ENCODE measurements at regions not wholly inside any gene's neighbourhood (a gene's known extent, or its start where the extent isn't known, plus 50 kb on each side); places are given as distances from the start of the nearest gene placed in this dataset.

DNA sequence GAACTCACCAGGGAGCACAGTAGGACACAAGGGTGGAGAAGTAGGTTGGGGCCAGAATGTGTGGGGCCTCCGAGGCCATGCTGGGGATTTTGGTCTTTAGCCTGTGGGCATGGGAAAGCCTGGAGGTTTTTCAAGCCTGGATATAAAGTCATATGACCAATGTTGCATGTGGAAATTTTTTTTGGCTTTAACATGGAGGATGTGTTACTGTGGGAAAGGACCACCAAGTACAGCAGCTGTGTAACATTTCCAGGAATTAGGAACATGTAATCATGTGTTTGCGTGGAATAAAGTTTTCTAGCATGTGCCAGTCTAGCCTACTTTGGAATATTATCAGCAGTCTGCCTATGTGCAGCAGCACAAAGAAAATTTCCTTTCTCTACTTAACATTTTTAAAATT lies 78.5 kb downstream of the TNFSF18 start:
- Histone ChIP-seq H3K4me1 (ENCODE audit: insufficient read depth, low read length, severe bottlenecking) (no peaks in the 10 kb centered on the region), H3K27ac (ENCODE audit: low read depth, low read length, poor library complexity, severe bottlenecking) (no peak overlapping the region), H3K27me3 (ENCODE audit: insufficient read depth, low read length) (no peaks in the 10 kb centered on the region), H3K4me2 (ENCODE audit: low read length) (no peak overlapping the region), H3K9ac (ENCODE audit: low read length) (no peak overlapping the region), H3K4me3 (ENCODE audit: low read depth, low read length, poor library complexity, severe bottlenecking) (no peak overlapping the region), H3K9me2 (ENCODE audit: low read depth, low read length) (no peaks in the 10 kb centered on the region), H4K20me1 (ENCODE audit: insufficient read depth, low read length) (no peaks in the 10 kb centered on the region), H3K9me3 (ENCODE audit: low read length) (no peaks in the 10 kb centered on the region), H2AFZ (ENCODE audit: low read length) (no peak overlapping the region), H3F3A (ENCODE audit: insufficient read depth, low read length) (no peaks in the 10 kb centered on the region), H3K36me3 (ENCODE audit: insufficient read depth, low read length) (no peaks in the 10 kb centered on the region), H3K79me2 (ENCODE audit: insufficient read depth, low read length) (no peaks in the 10 kb centered on the region)
- TF ChIP-seq CTCF (IDR thresholded peaks at IDR 0.05; ENCODE audit: low read length): no peak

GRCh38 chr1:172973424-172973823 lies 77.3 kb downstream of the TNFSF18 start:
- TF ChIP-seq EZH2 (IDR thresholded peaks at IDR 0.05; ENCODE audit: borderline replicate concordance, low read length) (no peak), CTCF (IDR thresholded peaks at IDR 0.05; ENCODE audit: low read length) (no peak)
- Histone ChIP-seq H4K20me1 (ENCODE audit: insufficient read depth, low read length) (no peaks in the 10 kb centered on the region), H3K79me2 (ENCODE audit: insufficient read depth, low read length) (no peaks in the 10 kb centered on the region), H2AFZ (ENCODE audit: low read length) (no peak overlapping the region), H3K27me3 (ENCODE audit: insufficient read depth, low read length) (no peaks in the 10 kb centered on the region), H3K4me2 (ENCODE audit: low read length) (no peak overlapping the region), H3K27ac (ENCODE audit: low read depth, low read length, poor library complexity, severe bottlenecking) (no peak overlapping the region), H3K9ac (ENCODE audit: low read length) (no peak overlapping the region), H3K9me3 (ENCODE audit: low read length) (no peaks in the 10 kb centered on the region), H3K4me3 (ENCODE audit: low read depth, low read length, poor library complexity, severe bottlenecking) (no peak overlapping the region), H3F3A (ENCODE audit: insufficient read depth, low read length) (no peaks in the 10 kb centered on the region), H3K4me1 (ENCODE audit: insufficient read depth, low read length, severe bottlenecking) (no peaks in the 10 kb centered on the region), H3K9me2 (ENCODE audit: low read depth, low read length) (no peaks in the 10 kb centered on the region), H3K36me3 (ENCODE audit: insufficient read depth, low read length) (no peaks in the 10 kb centered on the region)

DNA sequence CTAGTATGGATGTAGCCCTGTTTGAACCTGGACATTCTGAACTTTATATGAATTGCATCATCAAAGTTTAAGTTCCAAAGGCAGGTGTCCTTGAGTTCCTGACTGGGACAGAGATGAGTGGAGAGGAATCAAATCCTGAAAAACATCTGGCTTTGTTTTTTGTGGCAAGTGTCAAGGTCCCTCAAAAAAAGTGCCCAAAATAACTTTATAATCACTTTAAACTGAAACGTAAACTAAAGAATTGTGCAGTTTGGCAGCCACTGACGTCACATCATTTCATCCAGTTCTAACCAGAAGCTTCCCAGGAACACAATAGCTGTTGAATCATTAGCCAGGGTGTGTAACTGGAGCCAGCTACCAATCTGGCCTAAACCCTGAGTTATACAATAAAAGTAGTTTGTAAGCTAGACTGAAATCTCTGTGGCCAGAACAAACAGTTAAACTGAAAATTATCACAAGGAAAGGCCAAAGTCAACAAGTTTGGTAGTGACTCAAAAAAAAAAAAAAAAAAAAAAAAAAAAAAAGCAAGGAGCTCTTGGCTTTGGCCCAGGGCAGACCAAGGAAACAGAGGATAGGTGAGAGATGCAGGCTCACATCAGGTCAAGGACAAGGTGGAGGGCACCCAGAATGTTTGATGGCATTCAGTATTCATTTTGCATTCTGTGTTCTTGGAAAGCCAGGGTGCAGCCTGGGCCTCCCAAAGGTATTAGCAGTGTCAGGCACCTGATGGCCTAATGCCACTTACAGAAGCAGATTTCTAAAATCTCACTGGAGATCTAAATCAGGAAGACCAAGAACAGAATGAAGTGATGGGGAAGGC lies 74.3 kb downstream of the TNFSF18 start:
- Histone ChIP-seq H2AFZ (ENCODE audit: low read length) (no peak overlapping the region), H3K9me3 (ENCODE audit: low read length) (no peaks in the 10 kb centered on the region), H3F3A (ENCODE audit: insufficient read depth, low read length) (no peaks in the 10 kb centered on the region), H4K20me1 (ENCODE audit: insufficient read depth, low read length) (no peaks in the 10 kb centered on the region), H3K4me3 (ENCODE audit: low read depth, low read length, poor library complexity, severe bottlenecking) (no peak overlapping the region), H3K9ac (ENCODE audit: low read length) (no peak overlapping the region), H3K79me2 (ENCODE audit: insufficient read depth, low read length) (no peaks in the 10 kb centered on the region), H3K36me3 (ENCODE audit: insufficient read depth, low read length) (no peaks in the 10 kb centered on the region), H3K4me2 (ENCODE audit: low read length) (no peak overlapping the region), H3K9me2 (ENCODE audit: low read depth, low read length) (no peaks in the 10 kb centered on the region), H3K4me1 (ENCODE audit: insufficient read depth, low read length, severe bottlenecking) (no peaks in the 10 kb centered on the region), H3K27me3 (ENCODE audit: insufficient read depth, low read length) (no peaks in the 10 kb centered on the region), H3K27ac (ENCODE audit: low read depth, low read length, poor library complexity, severe bottlenecking) (no peak overlapping the region)
- TF ChIP-seq EZH2 (IDR thresholded peaks at IDR 0.05; ENCODE audit: borderline replicate concordance, low read length): no peak
- no peak for TF ChIP-seq CTCF (IDR thresholded peaks at IDR 0.05; ENCODE audit: low read length)
